GM19438 (cell line): ENCODE measurements at regions not wholly inside any gene's neighbourhood (a gene's known extent, or its start where the extent isn't known, plus 50 kb on each side); places are given as distances from the start of the nearest gene placed in this dataset.
"Not testable (repeated sequence)": the region's sequence is repeated elsewhere in the genome, so short reads cannot be mapped to it uniquely, and the experiment has no call there.

Experiments used
- ATAC-seq: cut with Tn5 transposase; IDR thresholded peaks from one replicate; pipeline ENCODE4 v1.9.1; 2021; ENCODE audit warnings: low read depth; ENCODE audit not compliant: unreplicated experiment

DNA sequence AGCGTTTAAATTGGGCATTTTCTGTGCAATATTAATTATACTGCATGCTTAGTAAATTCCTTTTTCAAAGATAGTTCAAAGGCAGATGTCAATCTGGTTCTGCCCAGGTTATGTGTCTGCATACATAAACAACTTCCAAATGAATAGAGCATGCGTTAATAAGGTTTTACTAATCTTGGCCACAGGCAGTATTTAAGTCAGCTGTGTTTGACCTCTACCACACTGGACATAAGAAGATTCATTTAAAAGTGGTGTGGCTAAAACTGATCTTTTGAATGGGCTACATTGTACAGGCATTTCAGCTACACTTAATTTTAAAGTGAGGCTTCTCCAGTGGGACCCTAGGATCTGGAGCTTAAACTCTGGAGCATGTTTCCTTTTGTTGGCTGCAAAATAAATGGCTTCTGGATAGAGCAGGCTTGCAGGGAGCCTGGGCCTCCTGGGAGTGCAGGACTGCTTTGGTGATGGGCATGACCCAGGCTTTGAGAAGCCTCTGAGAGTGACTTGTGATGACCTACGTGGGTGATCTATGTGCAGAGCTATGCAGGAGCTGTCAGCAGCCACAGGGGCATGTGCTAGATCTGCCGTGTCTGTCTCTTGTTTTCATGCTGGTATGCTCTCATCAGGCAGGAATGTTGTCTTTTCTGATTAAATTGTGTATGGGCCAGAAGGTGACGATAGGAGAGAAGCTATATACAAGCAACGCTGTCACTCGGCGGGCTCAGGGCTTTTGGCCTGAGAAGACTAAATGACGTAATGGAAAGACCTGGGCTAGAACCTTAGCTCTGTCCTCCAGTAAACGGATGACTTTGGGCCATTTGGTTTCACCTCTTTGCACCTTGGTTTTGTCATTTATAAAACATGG, 331.2 kb downstream of the QKI start:
- no peak for ATAC-seq

DNA sequence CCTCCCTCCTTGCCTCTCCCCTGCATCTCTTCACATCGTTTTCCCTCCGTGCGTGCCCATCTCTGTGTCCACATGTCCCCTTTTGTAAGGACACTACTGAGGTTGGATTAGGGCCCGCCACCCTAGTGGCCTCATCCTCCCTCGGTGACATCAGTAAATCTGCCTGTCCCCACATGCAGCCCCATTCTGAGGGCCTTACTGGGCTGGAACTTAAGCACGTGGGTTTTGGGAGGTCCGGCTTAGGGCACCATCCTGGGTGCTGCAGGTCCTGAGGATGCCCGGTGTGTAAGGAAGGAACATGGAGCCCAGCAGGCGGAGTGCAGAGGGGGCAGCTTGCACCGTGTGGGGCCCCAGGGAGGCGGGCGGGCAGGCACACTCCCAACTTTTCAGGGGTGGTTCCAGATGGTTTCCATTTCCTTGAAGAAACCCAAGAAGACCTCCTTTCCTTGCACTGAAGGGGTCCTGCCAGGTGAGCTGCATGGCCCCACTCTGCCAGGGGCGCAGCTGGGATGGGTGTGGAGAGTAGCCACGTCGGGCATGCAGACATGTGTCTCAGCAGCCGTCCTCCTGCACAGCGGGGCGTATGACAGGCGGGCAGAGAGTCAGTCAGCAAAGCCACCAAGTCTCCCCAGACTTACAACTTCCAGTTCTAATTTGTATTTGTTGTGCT, 329.9 kb downstream of the QKI start:
- ATAC-seq, result no peak

- ATAC-seq, result no peak
Measured at GRCh38 chr6:163743796-163744195, 329.3 kb downstream of the QKI start.

DNA sequence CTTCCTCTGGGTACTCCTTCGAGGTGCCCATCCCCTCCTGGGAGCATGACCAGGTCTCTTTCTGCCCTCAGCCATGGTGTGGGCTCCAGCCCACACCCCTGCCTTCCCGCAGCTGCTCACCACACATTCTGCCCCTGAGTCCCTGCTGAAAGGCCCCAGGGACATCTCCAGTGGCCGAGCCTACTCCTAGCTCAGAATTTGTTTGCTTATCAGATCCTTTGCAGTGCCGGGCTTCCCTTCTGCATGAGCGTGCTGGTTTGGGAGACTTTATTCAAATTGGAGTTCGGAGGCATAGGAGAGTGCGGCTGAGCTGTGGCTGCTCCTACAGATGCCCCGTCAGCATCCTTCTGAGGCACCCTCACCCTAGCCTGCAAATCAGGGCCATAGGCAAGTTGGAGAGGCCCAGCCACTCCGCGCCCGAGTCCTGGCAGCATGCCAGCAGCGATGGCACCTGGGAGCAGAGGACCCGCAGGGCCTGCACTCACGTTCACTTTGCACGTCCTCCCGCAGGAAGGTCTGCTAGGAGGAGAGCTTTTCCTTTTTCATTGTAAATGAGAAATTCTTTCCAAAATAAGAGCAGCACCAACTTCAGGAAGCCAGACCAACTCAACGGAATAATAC, 327.3 kb downstream of the QKI start:
- ATAC-seq, result no peak

GRCh38 chr6:163741342-163741741, 326.8 kb downstream of the QKI start:
- no peak for ATAC-seq

DNA sequence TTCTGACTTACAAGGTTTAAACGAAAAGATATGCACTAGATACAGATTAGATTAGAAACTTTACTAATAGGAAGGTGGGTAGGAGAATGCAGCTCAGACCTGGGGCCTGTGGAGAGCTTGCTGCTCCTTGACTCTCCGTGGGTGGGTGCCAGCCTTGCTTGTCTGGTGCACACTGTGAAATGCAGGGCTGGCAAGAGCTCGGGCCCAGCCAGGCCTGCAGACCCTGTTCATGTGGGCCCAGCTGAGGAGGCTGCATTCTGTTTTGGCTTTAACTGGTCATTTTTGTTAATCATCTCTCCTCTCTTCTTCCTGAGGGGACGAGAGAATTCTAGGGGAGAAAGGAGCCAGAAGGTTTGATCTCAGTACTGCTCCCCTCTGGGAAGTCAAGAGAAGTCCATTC, 325.4 kb downstream of the QKI start:
- no peak for ATAC-seq

DNA sequence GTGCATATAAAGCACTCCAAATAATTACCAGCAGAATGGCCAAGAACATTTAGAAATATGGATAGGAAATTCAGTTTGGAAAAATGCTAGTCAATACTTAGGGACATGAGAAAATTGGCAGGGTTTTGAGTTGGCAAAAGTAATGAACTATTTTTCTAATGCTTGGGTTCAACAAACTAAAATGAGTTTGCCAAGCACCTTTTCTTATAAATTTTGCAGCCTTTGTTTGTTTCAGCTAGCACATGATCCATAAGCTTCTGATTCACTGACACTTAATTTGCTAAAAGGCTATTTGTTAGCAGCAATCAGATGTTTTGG, 324.8 kb downstream of the QKI start:
- ATAC-seq, result no peak

DNA sequence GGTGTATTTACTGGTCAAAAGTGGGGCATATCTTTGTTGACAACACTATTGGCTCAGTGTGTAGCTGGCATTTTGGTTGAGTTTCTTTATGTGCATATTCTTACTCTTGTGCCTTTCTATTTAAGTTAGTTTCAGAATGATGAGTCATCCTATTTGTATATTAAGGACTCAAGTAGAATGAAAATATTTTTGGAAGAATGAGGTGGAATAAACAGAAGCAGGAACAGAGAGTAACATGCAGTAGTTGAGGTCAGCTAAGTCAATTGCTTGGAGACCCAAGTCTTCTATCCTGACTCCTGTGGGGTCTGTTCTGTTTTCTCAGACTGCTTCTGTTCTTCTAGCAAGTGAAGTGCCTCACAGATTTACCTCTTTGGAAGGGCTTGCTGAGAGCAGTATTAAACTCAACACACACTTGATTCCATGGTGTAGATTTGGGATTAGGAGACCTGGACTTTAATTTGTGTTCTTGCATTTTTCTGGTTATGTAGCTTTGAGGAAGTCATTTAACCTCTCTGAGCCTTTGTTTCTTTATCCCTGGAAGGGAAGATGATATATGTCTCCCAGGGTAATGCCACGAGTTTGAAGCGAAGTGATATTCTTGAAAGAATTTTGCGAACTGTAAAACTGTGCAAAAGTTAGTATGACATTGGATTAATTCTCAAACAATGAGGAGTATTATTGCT, 324.3 kb downstream of the QKI start:
- ATAC-seq, result no peak

GRCh38 chr6:163738304-163738703, 323.8 kb downstream of the QKI start:
- no peak for ATAC-seq

GRCh38 chr6:163735076-163735475, 320.6 kb downstream of the QKI start:
- no peak for ATAC-seq

- ATAC-seq, result no peak
Measured at GRCh38 chr6:163733061-163733460, 318.5 kb downstream of the QKI start.

DNA sequence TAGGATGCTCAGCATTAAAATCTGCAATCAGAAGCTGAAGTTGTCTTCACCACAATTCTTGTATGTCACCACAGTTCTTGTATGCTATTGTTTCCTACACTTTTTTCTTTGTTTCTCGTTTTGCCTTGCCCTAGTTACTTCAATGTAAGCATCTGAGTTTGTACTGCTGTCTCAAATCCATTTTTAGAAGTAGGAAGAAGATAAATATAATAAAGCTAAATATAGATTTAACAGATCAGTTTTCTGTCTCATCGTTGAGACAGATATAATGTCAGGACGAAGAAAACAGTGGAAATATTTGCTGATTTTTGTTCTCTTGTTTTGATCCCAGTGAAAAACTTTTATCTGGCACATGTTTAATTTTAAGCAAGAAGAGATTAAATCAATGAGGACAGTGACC, 318.0 kb downstream of the QKI start:
- ATAC-seq, result no peak

DNA sequence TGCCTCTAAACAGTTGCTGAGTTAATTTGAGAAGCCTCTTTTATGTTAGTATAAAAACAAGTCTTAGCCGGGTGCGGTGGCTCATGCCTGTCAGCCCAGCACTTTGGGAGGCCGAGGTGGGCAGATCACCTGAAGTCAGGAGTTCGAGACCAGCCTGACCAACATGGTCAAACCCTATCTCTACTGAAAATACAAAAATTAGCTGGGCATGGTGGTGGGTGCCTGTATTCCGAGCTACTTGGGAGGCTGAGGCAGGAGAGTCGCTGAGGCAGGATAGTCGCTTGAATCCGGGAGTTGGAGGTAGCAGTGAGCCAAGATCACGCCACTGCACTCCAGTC, 317.5 kb downstream of the QKI start:
- ATAC-seq, result not testable (repeated sequence)

DNA sequence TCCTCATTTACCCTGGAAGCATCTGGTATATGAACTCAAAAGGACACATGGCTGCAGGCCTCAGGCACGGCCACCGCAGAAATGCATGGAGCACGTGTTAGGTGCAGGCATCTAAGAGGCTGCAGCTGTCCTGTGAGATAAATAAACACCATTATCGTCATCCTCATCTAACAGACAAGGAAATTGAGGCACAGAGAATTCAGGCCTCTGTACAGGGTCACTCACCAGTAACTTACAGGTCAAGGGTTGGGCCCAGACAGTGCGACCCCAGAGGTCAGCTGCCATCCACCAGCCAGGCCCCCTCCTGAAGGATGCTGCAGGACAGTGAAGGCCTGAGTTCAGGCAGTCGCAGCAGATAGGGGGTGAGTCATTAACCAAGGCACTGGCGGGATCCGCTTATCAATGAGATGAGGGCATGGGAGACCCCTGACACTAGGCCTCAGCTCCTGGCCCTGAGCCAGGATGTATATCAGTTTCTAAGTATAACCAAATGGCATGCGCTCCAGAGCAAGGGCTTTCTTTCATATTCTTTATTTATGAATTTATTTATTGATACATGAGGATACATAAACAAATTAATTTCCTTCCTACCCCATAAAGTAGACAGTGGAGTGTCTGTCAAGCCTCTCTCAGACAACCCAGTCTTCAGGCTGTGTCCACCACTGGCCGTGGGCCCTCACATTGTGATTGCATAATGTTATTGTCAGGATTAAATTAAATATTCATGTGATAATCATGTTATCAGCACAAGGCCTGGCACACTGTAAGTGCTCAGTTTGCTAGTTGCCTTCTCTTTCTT, 316.9 kb downstream of the QKI start:
- no peak for ATAC-seq

DNA sequence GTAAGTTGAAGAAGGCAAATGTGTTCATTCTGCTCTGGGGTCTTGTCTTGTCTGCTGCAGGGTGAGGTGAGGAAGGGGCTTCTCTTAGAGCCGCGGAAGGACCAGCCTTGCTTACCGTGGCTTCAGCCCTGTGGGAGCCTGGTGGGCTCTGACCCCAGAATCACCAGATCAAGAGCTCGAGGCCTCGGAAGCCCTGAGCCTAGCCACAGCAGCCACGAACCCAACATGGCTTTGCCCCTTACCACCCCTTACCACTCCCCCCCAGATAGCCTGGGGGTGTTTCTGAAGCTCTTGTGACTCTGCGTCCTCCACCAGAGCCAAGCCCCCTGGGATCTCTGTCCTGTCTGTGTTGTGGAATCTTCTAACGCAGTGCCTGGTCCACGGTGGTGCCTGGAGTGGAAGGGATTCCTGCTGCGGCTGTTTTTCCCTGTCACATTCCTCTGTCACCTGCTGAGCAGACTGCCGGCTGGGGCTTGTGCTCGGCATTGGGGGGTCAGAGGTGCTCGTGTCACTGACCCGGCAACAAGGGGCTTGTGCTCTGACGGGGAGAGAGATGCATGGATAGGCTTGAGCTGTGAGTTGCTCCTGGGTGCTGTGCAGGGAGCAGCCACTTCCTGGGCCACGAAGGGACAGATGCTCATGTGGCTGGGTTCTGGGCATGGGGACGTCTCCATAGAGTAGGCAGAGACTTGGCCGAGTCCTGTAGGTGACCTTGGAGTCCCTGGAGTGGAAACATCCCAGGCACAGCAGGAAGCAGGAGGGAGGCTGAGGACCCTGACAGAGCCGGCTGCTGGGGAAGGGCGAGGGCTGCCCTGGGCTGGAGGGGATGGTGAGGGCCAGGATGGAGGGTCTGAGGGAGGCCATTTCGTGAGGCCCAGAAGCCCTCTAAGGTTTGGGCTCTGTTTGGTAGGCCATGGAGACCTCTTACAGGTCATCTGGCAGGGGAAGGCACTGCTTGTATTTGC, 316.0 kb downstream of the QKI start:
- ATAC-seq, result no peak

- ATAC-seq, result no peak
Measured at GRCh38 chr6:163729127-163729872, 314.8 kb downstream of the QKI start.

- no peak for ATAC-seq
Measured at GRCh38 chr6:163728442-163729126, 314.1 kb downstream of the QKI start.

- no peak for ATAC-seq
Measured at GRCh38 chr6:163726037-163726695, 311.6 kb downstream of the QKI start.
